ENCODE measurements at regions not wholly inside any gene's neighbourhood (a gene's known extent, or its start where the extent isn't known, plus 50 kb on each side); places are given as distances from the start of the nearest gene placed in this dataset.

DNA sequence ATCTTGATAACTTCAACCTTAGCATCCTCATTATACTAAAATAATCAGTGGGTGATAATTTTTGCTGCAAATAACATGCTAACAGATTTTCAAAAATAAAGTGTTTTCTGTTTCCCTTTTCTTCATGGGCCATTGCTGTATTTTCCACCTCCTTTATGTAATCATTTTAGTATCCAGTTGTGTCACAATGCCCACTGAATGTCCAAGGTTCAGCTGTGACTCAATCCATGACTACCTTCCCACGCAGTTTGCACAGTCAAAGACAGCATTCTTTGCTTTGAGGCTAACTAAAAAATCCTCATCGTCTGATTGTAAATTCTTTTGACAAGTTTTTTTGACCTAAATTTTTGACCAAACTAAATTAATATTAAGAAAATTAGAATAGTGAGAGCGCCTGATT is 474.1 kb downstream of the FLRT2 start:
- CTCF ChIA-PET, result no interaction called here
- POLR2A ChIA-PET, result no interaction called here
- H3K27me3 Mint-ChIP-seq, result no peaks in the 10 kb centered on the region
- no peaks in the 10 kb centered on the region for H3K36me3 Mint-ChIP-seq
- intact Hi-C loops (cut with micrococcal nuclease), result no loop called here
- H3K4me1 Mint-ChIP-seq (ENCODE audit: low read depth), result no peaks in the 10 kb centered on the region
- no peaks in the 10 kb centered on the region for H3K9me3 Mint-ChIP-seq
- DNase-seq, result peak; percentile 24
- H3K27ac Mint-ChIP-seq, result no peak overlapping the region
- H3K4me3 Mint-ChIP-seq, result no peak overlapping the region

DNA sequence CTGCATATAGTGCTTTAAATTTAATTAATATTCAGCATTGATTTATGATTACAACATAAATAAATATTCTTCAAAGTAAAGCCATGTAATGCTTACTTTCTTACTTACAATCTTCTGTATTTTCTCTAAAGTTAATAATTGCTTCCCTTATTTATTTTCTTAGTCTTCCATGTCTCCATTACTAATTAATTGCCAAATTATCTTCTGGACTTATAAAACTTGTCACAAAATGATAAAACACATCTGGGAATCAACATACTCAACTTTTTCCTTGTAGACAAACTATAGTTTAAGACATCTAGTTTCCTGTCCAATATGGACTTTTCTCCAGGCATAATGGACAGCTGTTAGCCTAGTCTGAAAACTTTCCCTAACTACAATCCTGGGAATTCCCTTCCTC is 466.6 kb downstream of the FLRT2 start:
- Mint-ChIP-seq H3K36me3 (no peaks in the 10 kb centered on the region), H3K27ac (no peak overlapping the region), H3K4me1 (ENCODE audit: low read depth) (no peaks in the 10 kb centered on the region), H3K4me3 (no peak overlapping the region), H3K27me3 (no peaks in the 10 kb centered on the region), H3K9me3 (no peaks in the 10 kb centered on the region)
- POLR2A ChIA-PET, result no interaction called here
- no peak for DNase-seq
- CTCF ChIA-PET, result no interaction called here
- intact Hi-C loops (cut with micrococcal nuclease), result no loop called here

DNA sequence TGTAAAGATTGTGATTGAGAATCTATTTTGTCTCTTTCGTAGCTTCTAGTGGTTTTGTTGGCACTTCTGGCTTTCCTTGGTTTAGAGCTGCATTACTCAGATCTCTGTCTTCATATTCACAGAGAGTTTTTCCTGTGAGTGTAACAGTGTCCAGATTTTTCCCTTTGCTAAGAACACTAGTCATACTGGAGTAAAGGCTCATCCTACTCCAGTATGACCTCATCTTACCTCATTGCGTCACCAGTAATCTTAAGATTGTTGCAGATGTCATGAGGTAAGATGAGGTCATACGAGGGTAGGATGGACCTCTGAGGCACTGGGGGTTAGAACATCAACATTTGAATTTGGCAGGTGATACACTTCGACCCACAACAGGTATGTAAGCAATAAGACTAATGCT is 461.2 kb downstream of the FLRT2 start:
- intact Hi-C loops (cut with micrococcal nuclease), result no loop called here
- no peaks in the 10 kb centered on the region for H3K4me1 Mint-ChIP-seq (ENCODE audit: low read depth)

DNA sequence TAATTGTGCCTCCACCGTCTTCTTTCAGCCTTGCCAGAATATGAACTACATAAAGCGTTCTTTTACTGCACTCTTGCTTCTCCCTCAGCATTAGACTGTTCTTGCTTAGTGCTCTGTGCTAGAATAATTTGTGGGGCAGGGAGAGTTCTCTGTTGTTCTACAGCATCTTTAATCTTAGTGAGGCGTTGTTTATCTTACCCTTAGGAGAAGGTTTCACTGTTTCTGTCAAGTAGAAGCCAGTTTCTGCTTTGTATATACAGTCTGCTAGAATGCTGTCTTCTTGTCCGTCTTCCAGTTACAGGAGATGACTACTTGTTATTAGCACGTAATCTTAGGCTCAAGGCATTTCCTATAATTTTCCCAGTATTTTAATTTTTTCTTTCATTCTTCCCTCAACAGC is 458.0 kb downstream of the FLRT2 start:
- intact Hi-C loops (cut with micrococcal nuclease), result no loop called here
- H3K36me3 Mint-ChIP-seq, result peaks cover 14% of the 10 kb centered on the region
- no peak overlapping the region for H3K27ac Mint-ChIP-seq
- ChIA-PET POLR2A (no interaction called here), CTCF (no interaction called here)
- no peak overlapping the region for H3K4me3 Mint-ChIP-seq
- H3K4me1 Mint-ChIP-seq (ENCODE audit: low read depth), result no peaks in the 10 kb centered on the region
- H3K9me3 Mint-ChIP-seq, result no peaks in the 10 kb centered on the region
- H3K27me3 Mint-ChIP-seq, result no peaks in the 10 kb centered on the region
- DNase-seq, result no peak

More for the DNA sequence above, 461.2 kb downstream of the FLRT2 start:
- DNase-seq, result no peak
- Mint-ChIP-seq H3K27ac (no peak overlapping the region), H3K36me3 (peaks cover 13% of the 10 kb centered on the region), H3K27me3 (no peaks in the 10 kb centered on the region), H3K4me3 (no peak overlapping the region), H3K9me3 (no peaks in the 10 kb centered on the region)
- ChIA-PET CTCF (no interaction called here), POLR2A (no interaction called here)

GRCh38 chr14:85987292-85987691 is 457.3 kb downstream of the FLRT2 start:
- H3K4me1 Mint-ChIP-seq (ENCODE audit: low read depth), result no peaks in the 10 kb centered on the region
- no peak overlapping the region for H3K4me3 Mint-ChIP-seq
- peaks cover 17% of the 10 kb centered on the region for H3K36me3 Mint-ChIP-seq
- intact Hi-C loops (cut with micrococcal nuclease), result no loop called here
- H3K9me3 Mint-ChIP-seq, result no peaks in the 10 kb centered on the region
- no peaks in the 10 kb centered on the region for H3K27me3 Mint-ChIP-seq
- ChIA-PET POLR2A (no interaction called here), CTCF (no interaction called here)
- H3K27ac Mint-ChIP-seq, result no peak overlapping the region
- DNase-seq, result no peak

DNA sequence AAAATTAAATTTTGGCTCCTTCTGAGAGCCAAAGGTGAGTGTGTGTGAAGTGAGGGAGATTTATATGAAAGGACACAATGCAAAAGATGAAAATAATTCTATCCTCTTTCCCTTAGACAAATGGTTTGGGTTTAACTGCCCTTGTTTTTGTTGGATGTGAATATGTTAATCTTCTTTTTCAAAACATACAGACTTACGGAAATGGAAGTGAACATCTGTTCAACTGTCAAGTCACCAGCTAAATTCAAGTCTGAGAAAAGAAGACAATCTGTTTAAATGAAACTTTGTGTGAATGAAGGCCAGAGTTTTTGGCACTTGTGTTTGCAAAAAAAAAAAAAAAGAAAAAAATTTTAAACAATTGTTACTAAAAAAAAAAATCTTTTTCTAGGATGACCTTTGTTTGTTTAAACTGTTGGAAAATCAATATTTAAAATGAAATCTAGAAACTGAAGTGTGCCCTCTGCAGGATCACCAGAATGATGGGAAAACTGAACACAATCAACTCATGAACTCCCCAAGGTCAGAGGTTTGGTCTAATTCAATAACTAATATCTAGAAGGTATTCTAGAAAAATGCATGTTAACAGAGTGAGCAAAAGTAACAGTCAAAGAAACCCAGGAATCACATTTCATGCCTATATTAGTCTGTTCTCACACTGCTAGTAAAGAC is 448.8 kb downstream of the FLRT2 start:
- Mint-ChIP-seq H3K27ac (no peak overlapping the region), H3K36me3 (peaks cover 25% of the 10 kb centered on the region), H3K4me3 (no peak overlapping the region), H3K27me3 (no peaks in the 10 kb centered on the region), H3K9me3 (peaks cover 13% of the 10 kb centered on the region), H3K4me1 (ENCODE audit: low read depth) (no peaks in the 10 kb centered on the region)
- CTCF ChIA-PET, result no interaction called here
- no peak for DNase-seq
- POLR2A ChIA-PET, result no interaction called here
- intact Hi-C loops (cut with micrococcal nuclease), result no loop called here

DNA sequence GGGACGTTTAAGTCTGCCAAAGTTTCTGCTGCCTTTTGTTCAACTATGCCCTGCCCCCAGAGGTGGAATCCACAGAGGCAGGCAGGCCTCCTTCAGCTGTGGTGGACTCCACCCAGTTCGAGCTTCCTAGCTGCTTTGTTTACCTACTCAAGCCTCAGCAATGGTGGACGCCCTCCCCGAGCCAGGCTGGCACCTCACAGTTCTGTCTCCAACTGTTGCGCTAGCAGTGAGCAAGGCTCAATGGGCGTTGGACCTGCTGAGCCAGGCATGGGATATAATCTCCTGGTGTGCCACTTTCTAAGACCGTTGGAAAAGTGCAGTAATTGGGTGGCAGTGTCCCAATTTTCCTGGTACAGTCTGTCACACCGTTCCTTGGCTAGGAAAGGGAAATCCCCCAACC is 444.7 kb downstream of the FLRT2 start:
- no peak for DNase-seq
- intact Hi-C loops (cut with micrococcal nuclease), result no loop called here
- Mint-ChIP-seq H3K27ac (no peak overlapping the region), H3K4me3 (no peak overlapping the region), H3K4me1 (ENCODE audit: low read depth) (peaks cover 2% of the 10 kb centered on the region), H3K9me3 (peaks cover 51% of the 10 kb centered on the region), H3K36me3 (peaks cover 49% of the 10 kb centered on the region), H3K27me3 (no peaks in the 10 kb centered on the region)
- POLR2A ChIA-PET, result no interaction called here
- CTCF ChIA-PET, result no interaction called here

DNA sequence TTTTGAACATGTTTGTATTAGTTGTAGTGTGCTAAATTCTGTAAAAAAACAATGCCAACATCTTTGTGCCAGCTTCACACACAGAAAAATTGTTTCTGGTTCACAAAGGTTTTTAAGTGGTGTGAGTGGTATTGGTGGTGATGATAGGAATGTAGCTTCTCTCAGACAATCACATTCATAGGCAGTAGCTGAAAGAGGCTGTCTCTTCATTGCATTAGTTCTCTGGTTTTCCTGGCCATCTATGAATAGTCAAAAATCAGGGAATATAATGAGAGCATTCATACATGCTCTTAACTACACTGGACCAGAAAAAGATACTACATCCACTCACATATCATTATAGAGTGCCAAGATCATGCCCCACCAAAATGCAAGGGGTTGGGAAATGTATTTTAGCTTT is 433.5 kb downstream of the FLRT2 start:
- H3K27me3 Mint-ChIP-seq, result no peaks in the 10 kb centered on the region
- H3K36me3 Mint-ChIP-seq, result peaks cover 2% of the 10 kb centered on the region
- no peaks in the 10 kb centered on the region for H3K9me3 Mint-ChIP-seq
- H3K4me3 Mint-ChIP-seq, result no peak overlapping the region
- DNase-seq, result no peak
- intact Hi-C loops (cut with micrococcal nuclease), result no loop called here
- ChIA-PET POLR2A (no interaction called here), CTCF (no interaction called here)
- H3K4me1 Mint-ChIP-seq (ENCODE audit: low read depth), result no peaks in the 10 kb centered on the region
- no peak overlapping the region for H3K27ac Mint-ChIP-seq

DNA sequence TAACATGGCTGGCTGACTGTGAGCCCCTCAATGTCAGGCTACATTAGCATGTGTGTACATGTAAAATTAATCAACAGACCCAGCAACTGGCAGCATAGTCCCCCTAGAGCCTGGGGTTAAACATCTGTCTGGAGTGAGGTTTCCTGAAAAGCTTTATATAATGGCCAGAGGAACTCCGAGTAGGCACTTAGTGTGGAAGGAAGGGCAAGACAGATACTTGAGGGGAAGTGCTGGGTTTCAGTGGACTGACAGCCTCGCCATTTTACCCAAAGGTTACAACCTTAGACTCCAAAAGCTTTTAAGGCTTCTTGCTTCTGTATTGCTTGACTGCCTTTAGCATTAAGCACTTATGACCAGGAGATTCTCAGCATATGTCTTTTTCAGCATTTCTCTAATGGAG is 430.8 kb downstream of the FLRT2 start:
- Mint-ChIP-seq H3K27ac (no peak overlapping the region), H3K36me3 (peaks cover 4% of the 10 kb centered on the region), H3K27me3 (no peaks in the 10 kb centered on the region), H3K9me3 (no peaks in the 10 kb centered on the region), H3K4me1 (ENCODE audit: low read depth) (no peaks in the 10 kb centered on the region), H3K4me3 (no peak overlapping the region)
- ChIA-PET POLR2A (no interaction called here), CTCF (interaction anchor here (0.9 kb wide), 1 partner anchor 15 kb away, joined by 4 read pairs; no protein-coding TSS in a partner anchor)
- intact Hi-C loops (cut with micrococcal nuclease), result no loop called here
- DNase-seq, result no peak

GRCh38 chr14:85959063-85959462 is 429.1 kb downstream of the FLRT2 start:
- Mint-ChIP-seq H3K36me3 (peaks cover 4% of the 10 kb centered on the region), H3K4me3 (no peak overlapping the region), H3K27me3 (no peaks in the 10 kb centered on the region), H3K4me1 (ENCODE audit: low read depth) (no peaks in the 10 kb centered on the region), H3K9me3 (no peaks in the 10 kb centered on the region), H3K27ac (no peak overlapping the region)
- intact Hi-C loops (cut with micrococcal nuclease), result no loop called here
- ChIA-PET POLR2A (interaction anchor here (0.6 kb wide), 1 partner anchor 1921 kb away, joined by 3 read pairs; no protein-coding TSS in a partner anchor), CTCF (no interaction called here)
- no peak for DNase-seq

GRCh38 chr14:85958069-85958468 is 428.1 kb downstream of the FLRT2 start:
- no peak overlapping the region for H3K4me3 Mint-ChIP-seq
- no peaks in the 10 kb centered on the region for H3K4me1 Mint-ChIP-seq (ENCODE audit: low read depth)
- intact Hi-C loops (cut with micrococcal nuclease), result no loop called here
- H3K27me3 Mint-ChIP-seq, result no peaks in the 10 kb centered on the region
- H3K9me3 Mint-ChIP-seq, result no peaks in the 10 kb centered on the region
- no peak overlapping the region for H3K27ac Mint-ChIP-seq
- ChIA-PET POLR2A (no interaction called here), CTCF (no interaction called here)
- peaks cover 4% of the 10 kb centered on the region for H3K36me3 Mint-ChIP-seq
- DNase-seq, result no peak

DNA sequence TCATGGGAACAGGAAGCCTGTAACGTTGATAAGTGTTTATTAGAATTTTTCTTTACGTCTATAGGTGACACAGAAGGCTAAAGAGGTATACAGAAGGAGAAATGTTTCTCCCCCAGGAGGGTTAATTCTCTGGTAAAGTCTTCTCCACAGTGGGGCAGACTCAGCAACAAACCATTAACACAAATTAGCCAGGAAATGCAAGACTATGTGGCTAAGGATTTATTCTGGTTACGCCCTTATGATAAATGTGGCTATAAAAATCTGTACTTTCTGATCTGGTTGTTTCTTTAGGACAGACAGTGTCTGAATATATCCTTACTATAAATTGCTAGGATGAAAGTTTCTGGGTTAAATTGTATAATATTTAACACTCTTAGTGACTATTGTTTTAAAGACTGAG is 423.3 kb downstream of the FLRT2 start:
- ChIA-PET POLR2A (no interaction called here), CTCF (interaction anchor here (1.3 kb wide), 1 partner anchor 10 kb away, joined by 3 read pairs; no protein-coding TSS in a partner anchor)
- Mint-ChIP-seq H3K27ac (no peak overlapping the region), H3K27me3 (no peaks in the 10 kb centered on the region), H3K4me3 (no peak overlapping the region), H3K36me3 (peaks cover 9% of the 10 kb centered on the region), H3K9me3 (no peaks in the 10 kb centered on the region), H3K4me1 (ENCODE audit: low read depth) (no peaks in the 10 kb centered on the region)
- DNase-seq, result no peak
- intact Hi-C loops (cut with micrococcal nuclease), result no loop called here

GRCh38 chr14:85948153-85948552 is 418.2 kb downstream of the FLRT2 start:
- Mint-ChIP-seq H3K9me3 (peaks cover 7% of the 10 kb centered on the region), H3K4me3 (no peak overlapping the region)
- CTCF ChIA-PET, result no interaction called here

More at GRCh38 chr14:85948153-85948552, 418.2 kb downstream of the FLRT2 start:
- Mint-ChIP-seq H3K4me1 (ENCODE audit: low read depth) (peaks cover 5% of the 10 kb centered on the region), H3K27ac (no peak overlapping the region), H3K27me3 (no peaks in the 10 kb centered on the region), H3K36me3 (peaks cover 16% of the 10 kb centered on the region)
- intact Hi-C loops (cut with micrococcal nuclease), result no loop called here
- no peak for DNase-seq
- POLR2A ChIA-PET, result no interaction called here
